HG02884 (cell line): ENCODE measurements at regions not wholly inside any gene's neighbourhood (a gene's known extent, or its start where the extent isn't known, plus 50 kb on each side); places are given as distances from the start of the nearest gene placed in this dataset.
"Not testable (repeated sequence)": the region's sequence is repeated elsewhere in the genome, so short reads cannot be mapped to it uniquely, and the experiment has no call there.

Source experiments
- ATAC-seq: cut with Tn5 transposase; IDR thresholded peaks from one replicate; pipeline ENCODE4 v1.9.1; 2021; ENCODE audit warnings: mild to moderate bottlenecking, moderate library complexity; ENCODE audit not compliant: unreplicated experiment

DNA sequence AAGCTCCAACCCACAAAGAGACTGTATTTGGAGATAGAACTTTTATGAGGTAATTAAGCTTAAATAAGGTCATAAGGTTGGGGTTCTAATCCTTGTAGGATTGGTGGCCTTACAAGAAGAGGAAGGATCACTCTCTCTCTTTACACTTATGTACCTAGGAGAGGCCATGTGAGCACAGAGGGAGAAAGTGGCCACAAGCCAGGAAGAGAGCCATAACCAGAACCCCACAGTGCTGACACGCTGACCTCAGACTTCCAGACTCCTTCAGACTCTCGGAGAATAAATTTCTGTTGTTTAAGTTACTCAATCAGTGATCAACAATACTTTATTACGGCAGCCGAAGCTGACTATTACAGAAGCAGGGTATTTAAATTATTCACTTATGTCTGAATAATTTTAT, 430.5 kb upstream of the EPHA7 start:
- ATAC-seq: no peak

DNA sequence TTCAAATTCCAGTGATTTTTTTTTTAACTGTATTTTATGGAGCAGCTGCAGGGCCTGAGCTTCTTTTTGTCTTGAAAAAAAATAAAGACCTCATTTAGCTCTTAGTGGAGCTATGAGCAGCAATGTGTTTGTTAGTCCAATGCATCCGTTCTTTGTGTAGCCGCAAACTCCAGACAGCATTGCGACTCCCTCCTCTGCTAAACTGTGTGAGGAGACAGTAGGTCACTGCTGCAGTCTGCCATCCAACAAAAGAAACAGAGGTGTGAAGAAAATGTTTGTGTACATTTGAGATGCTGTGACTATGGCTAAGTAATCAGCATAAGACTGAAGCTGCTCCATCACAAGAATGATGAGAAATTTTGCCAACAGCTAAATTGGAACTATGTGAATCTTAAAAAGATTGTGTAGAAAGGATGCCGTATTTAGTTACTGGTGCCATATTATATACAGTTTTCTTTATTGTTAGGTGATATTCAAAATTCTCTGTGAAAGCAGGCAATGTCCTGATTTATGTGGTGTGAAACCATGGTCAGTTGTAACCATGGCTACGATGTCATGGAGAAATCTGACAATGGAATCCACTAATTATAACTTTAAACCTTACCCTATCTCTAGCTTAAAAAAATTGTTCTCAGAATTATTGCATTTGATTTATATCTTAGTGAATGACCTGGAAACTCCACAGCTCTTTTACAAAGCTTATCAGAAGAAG, 428.8 kb upstream of the EPHA7 start:
- ATAC-seq: no peak

DNA sequence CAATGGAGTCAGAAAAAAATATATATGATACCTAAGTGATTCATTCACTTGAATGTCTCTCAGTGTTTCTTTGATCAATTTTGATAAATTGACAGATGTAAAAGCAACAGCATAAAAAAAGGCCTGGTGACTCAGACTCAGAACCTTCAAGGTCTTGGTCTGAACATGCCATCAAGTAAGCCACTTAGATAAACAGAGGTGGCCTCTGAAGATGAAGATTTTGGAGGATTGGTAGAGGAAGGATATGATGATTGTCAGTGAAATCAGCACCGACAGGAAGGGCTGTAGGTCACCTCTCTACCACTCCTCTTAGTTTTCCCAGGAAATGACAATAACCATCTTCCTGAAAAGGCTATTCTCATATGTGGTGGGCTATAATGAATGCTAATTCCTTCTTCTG, 422.8 kb upstream of the EPHA7 start:
- ATAC-seq: no peak

GRCh38 chr6:93835451-93836145, 416.2 kb upstream of the EPHA7 start:
- not testable (repeated sequence) for ATAC-seq

DNA sequence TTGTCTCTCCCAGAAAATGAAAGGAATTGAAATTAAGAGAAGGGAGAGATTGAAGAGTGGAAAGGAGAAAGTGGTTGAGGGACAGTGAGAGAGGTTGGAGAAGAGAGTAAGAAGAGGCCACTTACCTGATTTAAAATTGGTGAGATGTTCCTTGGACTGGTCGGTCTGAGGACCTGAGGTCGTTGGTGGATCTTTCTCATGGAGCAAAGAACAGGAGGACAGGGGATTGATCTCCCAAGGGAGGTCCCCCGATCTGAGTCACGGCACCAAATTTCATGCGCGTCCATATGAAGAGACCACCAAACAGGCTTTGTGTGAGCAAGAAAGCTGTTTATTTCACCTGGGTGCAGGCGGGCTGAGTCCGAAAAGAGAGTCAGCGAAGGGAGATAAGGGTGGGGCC, 415.7 kb upstream of the EPHA7 start:
- not testable (repeated sequence) for ATAC-seq

DNA sequence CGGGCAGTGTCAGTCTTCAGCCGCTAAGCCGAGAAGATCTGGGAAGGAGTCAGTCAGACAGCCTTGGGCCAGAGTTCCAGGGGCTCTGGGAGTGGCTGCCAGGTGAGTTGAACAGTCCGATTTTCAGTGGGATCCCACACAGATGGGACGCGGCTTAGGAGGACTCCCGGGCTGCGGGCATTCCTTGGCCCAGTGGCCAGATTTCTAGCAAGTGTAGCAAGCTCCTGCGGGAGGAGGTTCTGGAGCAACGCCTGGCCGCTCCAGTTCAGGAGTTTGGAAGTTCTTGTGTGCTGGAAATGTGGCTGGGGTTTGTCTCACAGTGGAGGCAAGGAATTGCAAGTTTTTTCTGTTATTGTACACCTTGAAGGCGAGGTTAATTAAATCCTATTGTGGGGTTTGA, 414.0 kb upstream of the EPHA7 start:
- ATAC-seq: not testable (repeated sequence)

DNA sequence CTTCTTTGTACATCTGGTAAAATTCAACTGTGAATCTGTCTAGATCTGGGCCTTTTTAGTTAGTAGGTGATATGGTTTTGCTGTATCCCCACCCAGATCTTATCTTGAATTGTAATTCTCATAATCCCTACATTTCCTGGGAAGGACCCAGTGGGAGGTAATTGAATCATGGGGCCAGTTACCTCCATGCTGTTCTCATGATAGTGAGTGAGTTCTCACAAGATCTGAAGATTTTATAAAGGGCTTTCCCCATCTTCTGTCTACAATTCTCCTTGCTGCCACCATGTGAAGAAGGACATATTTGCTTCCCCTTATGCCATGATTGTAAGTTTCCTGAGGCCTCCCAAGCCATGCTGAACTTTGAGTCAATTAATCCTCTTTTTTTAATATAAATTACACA, 410.4 kb upstream of the EPHA7 start:
- ATAC-seq: not testable (repeated sequence)

- ATAC-seq: no peak
These were observed 409.6 kb upstream of the EPHA7 start for GRCh38 chr6:93829009-93829408.

DNA sequence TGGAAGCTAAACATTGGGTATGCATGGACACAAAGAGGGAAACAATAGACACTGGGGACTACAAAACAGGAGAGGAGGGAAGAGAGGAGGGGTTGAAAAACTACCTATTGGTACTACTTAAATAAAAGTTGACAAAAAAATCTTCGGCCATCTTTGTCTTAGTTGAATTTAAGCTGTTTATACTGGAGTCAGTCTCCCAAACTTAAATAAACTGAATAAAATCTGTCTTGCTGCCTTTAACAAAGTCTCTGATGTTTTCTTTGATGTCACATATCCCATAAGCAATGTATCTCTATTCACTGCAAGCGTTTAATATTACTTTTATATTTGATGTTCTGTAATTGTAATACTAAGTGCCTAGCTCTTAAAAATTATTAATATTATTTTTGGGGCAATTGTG, 409.2 kb upstream of the EPHA7 start:
- ATAC-seq: no peak

DNA sequence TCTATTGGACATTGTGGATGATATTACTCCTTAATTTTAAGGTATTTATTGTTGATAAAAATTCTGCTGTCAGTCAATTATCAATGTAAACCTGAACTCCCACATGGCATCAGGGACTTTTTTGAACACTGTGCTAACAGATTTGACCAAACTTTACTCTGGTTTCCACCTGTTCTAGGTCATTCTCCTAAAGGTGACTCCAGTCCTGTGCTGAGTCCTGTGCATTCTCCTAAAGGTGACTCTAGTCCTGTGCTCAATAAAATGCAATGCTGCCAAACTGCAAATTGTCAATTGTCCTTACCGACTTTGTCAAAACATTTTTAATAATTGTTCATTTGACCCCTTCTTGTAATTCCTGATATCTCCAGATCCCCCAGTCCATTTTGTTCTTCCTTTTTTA, 408.4 kb upstream of the EPHA7 start:
- ATAC-seq: no peak

- no peak for ATAC-seq
These were observed 406.6 kb upstream of the EPHA7 start for GRCh38 chr6:93825950-93826349.

- ATAC-seq: no peak
These were observed 404.1 kb upstream of the EPHA7 start for GRCh38 chr6:93823489-93823888.

DNA sequence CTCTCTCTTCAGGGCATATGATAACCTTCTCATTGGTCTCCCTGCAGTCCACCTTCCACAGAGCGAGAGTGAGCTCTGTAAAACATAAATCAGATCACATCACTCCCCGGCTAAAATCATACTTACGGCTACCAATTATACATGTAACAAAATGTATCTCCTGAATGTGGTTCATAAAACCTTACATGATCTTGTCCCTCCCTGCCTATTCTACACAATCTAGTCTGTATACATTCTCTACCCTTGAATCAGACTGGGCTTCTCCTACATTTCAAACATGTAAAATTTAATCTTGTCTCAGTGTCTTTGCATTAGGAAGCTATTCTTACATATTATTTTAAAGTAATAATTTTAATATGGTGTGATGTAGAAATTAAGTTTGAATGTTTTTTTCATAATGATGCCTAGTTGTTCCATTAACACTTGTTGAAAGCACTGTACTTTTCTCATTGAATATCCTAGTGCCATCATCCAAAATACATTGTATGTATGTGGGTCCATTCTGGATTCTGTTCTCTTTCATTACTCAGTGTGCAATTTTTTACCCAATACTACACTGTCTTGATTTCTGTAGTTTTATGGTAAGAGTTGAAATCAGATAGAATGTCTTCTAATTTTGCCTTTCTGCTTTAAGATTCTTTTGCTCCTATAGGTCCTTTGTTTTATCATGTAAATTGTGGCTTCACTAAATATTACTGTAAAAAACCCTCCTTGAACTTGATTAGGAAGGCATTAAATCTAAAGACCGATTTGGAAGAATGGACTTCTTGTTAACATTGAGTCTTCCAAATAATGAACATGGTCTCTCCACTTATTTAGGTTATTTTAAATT, 403.3 kb upstream of the EPHA7 start:
- no peak for ATAC-seq

- ATAC-seq: no peak
These were observed 402.6 kb upstream of the EPHA7 start for GRCh38 chr6:93821953-93822352.

DNA sequence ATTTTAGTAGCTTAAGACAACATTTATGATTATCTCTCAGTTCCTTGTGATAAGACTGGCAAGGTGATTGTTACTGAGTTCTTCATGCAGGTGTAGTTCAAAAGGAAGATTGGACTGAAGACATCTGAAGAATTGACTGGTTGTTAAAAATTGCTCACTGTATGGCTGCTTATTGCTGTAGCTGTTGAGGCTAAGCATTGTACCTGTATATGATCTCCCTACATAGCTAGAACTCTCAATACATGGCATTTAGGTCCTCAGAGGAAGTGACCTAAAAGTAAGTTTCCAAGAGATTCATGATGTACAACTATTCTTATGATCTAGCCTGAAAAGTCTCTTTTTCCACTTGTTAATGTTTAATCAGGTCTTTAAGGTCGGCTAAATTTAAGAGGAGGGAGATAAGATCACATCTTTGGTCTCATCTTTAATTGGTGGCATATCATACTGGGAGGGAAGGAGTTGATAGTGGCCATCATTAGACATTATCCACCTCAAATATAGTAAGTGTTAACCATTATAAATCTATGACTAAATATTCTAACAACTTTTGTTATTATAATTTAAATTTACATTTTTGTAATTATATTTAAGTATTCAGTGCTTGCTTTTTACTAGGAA, 401.2 kb upstream of the EPHA7 start:
- ATAC-seq: no peak

DNA sequence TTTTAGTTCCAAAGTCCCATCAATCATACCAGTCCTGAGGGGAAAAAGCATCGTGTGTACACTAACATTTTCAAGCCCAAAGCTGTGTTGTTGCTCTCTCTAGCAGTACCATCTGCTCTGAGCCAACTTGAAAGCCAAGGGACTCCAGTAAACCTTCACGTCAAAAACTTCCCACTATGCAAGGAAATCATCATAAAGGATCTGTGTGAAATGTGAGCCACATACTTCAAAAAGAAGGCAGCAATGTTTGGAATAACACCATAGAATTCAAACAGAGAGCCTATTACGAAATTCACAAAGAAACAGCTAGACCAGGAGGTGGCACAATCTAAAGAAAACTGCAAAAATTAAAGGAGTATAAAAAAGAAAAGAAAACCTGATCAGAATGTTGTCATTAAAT, 399.8 kb upstream of the EPHA7 start:
- ATAC-seq: no peak

GRCh38 chr6:93817937-93818336, 398.6 kb upstream of the EPHA7 start:
- ATAC-seq: no peak

- ATAC-seq: no peak
These were observed 387.3 kb upstream of the EPHA7 start for GRCh38 chr6:93806409-93807270.

DNA sequence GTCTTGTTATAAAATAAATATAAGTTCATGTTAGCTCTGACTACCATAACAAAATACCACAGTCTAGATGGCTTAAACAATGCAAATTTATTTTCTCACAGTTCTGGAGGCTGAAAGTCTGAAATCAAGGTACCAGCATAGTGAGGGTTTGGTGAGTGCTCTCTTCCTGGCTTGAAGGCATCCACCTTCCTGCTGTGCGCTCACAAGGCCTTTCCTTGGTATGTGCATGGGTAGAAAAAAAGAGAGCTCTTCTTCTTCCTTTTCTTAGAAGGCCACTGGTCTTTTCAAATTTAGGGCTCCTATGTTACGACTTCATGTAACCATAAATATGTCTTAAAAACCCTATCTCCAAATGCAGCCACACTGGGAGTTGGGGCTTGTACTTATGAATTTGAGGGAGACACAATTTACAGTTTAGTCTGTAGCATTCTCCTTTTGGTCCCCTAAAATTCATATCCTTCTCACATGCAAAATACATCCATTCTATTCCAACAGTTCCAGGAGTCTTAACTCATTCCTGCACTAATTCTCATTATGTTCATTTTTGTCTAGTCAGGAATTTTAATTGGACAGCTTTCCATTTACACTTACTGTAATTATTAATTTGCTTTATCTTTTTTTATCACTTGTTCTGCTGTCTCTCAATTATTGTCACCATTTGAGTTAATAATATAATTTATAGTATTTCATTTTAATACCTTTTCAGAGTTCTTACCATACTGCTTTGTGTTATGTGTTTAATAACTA, 381.9 kb upstream of the EPHA7 start:
- ATAC-seq: no peak

GRCh38 chr6:93799226-93799625, 379.9 kb upstream of the EPHA7 start:
- ATAC-seq: no peak
